GM21528 (cell line): ENCODE measurements at regions not wholly inside any gene's neighbourhood (a gene's known extent, or its start where the extent isn't known, plus 50 kb on each side); places are given as distances from the start of the nearest gene placed in this dataset.
A peak's percentile ranks its signal among the peaks of the same experiment; 100 is the strongest.

Source experiments
- ATAC-seq: cut with Tn5 transposase; IDR thresholded peaks from one replicate; pipeline ENCODE4 v1.9.1; 2021; ENCODE audit warnings: mild to moderate bottlenecking, moderate library complexity; ENCODE audit not compliant: unreplicated experiment, low FRiP score

GRCh38 chr16:82504836-82505235 is 121.9 kb upstream of the CDH13 start:
- no peak for ATAC-seq

- ATAC-seq, result no peak
These were observed 127.5 kb upstream of the CDH13 start for GRCh38 chr16:82499302-82499701.

GRCh38 chr16:82497139-82497538 is 129.6 kb upstream of the CDH13 start:
- ATAC-seq, result no peak

GRCh38 chr16:82488460-82488859 is 138.3 kb upstream of the CDH13 start:
- no peak for ATAC-seq

- ATAC-seq, result no peak
These were observed 145.3 kb upstream of the CDH13 start for GRCh38 chr16:82481455-82481854.

- ATAC-seq, result no peak
These were observed 150.0 kb upstream of the CDH13 start for GRCh38 chr16:82476786-82477185.

- no peak for ATAC-seq
These were observed 156.1 kb upstream of the CDH13 start for GRCh38 chr16:82470620-82471152.

GRCh38 chr16:82470016-82470415 is 156.8 kb upstream of the CDH13 start:
- ATAC-seq, result no peak

- no peak for ATAC-seq
These were observed 162.6 kb upstream of the CDH13 start for GRCh38 chr16:82464187-82464586.

- ATAC-seq, result no peak
These were observed 166.0 kb upstream of the CDH13 start for GRCh38 chr16:82460766-82461165.

- ATAC-seq, result no peak
These were observed 167.1 kb upstream of the CDH13 start for GRCh38 chr16:82459580-82460256.

GRCh38 chr16:82456683-82457082 is 170.1 kb upstream of the CDH13 start:
- peak; percentile 71 for ATAC-seq

GRCh38 chr16:82454566-82454965 is 172.2 kb upstream of the CDH13 start:
- ATAC-seq, result no peak

- no peak for ATAC-seq
These were observed 172.6 kb upstream of the CDH13 start for GRCh38 chr16:82454152-82454551.

- no peak for ATAC-seq
These were observed 174.6 kb upstream of the CDH13 start for GRCh38 chr16:82452004-82452756.

GRCh38 chr16:82451449-82451848 is 175.3 kb upstream of the CDH13 start:
- ATAC-seq, result no peak

- ATAC-seq, result no peak
These were observed 186.4 kb upstream of the CDH13 start for GRCh38 chr16:82440336-82440735.

- ATAC-seq, result no peak
These were observed 187.0 kb upstream of the CDH13 start for GRCh38 chr16:82439678-82440293.

- no peak for ATAC-seq
These were observed 193.7 kb upstream of the CDH13 start for GRCh38 chr16:82433042-82433441.

GRCh38 chr16:82432261-82432660 is 194.5 kb upstream of the CDH13 start:
- ATAC-seq, result no peak

GRCh38 chr16:82425661-82426060 is 201.1 kb upstream of the CDH13 start:
- ATAC-seq, result no peak
